Type B pancreatic cell (in vitro differentiated cells): ENCODE measurements at regions not wholly inside any gene's neighbourhood (a gene's known extent, or its start where the extent isn't known, plus 50 kb on each side); places are given as distances from the start of the nearest gene placed in this dataset.
"Not testable (repeated sequence)": the region's sequence is repeated elsewhere in the genome, so short reads cannot be mapped to it uniquely, and the experiment has no call there.

Experiments used
- DNase-seq: peaks from one replicate; pipeline ENCODE4 v3.0.0; 2021; ENCODE audit warnings: mixed read lengths; ENCODE audit not compliant: unreplicated experiment; ENCODE audit errors: extremely low spot score
- H3K27ac Mint-ChIP-seq: 2 replicates; pipeline ENCODE4 v1.8.0; 2021; ENCODE audit warnings: mild to moderate bottlenecking, mixed read lengths
- H3K27me3 Mint-ChIP-seq: 2 replicates; pipeline ENCODE4 v1.8.0; 2021; ENCODE audit warnings: mixed read lengths
- H3K36me3 Mint-ChIP-seq: 2 replicates; pipeline ENCODE4 v1.8.0; 2021; ENCODE audit warnings: mixed read lengths
- H3K4me1 Mint-ChIP-seq: one replicate; pipeline ENCODE4 v1.8.0; 2021; ENCODE audit warnings: mixed read lengths; ENCODE audit not compliant: unreplicated experiment
- H3K4me3 Mint-ChIP-seq: 2 replicates; pipeline ENCODE4 v1.8.0; 2021; ENCODE audit warnings: mild to moderate bottlenecking, mixed read lengths
- H3K9me3 Mint-ChIP-seq: 2 replicates; pipeline ENCODE4 v1.8.0; 2021; ENCODE audit warnings: mixed read lengths
- CTCF ChIP-seq: fragments of 200-600 bp; sonication (generic); conservative IDR thresholded peaks from 2 replicates; pipeline ENCODE4 v1.5.0; 2021; ENCODE audit warnings: antibody characterized with exemption, mild to moderate bottlenecking

DNA sequence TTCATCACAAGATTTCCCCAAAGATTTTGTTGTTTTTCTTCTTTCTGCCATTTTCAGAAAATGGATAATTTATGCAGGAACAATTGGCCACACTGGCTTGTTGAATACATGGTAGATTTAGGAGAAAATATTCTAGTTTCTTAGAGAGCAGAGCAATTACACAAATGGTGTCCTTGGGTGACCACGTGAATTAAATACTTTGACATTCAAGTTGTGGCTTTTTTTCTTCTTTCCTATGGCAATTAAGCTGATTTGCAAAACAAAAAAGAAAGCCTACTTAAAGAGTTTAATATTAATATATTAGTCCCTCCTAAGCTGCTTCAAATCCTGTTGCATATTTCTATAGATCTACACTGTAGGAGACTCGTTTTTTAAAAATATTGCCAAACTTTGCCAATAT lies 133.0 kb upstream of the HTR2C start:
- no peaks in the 10 kb centered on the region for H3K9me3 Mint-ChIP-seq
- no peak overlapping the region for H3K4me3 Mint-ChIP-seq
- H3K4me1 Mint-ChIP-seq, result no peaks in the 10 kb centered on the region
- H3K27ac Mint-ChIP-seq, result no peak overlapping the region
- TF ChIP-seq CTCF, result no peak
- no peak for DNase-seq
- no peaks in the 10 kb centered on the region for H3K27me3 Mint-ChIP-seq
- no peaks in the 10 kb centered on the region for H3K36me3 Mint-ChIP-seq

- no peak for TF ChIP-seq CTCF
- DNase-seq, result no peak
- Mint-ChIP-seq H3K36me3 (no peaks in the 10 kb centered on the region), H3K4me3 (no peak overlapping the region), H3K27ac (no peak overlapping the region), H3K27me3 (no peaks in the 10 kb centered on the region), H3K4me1 (no peaks in the 10 kb centered on the region), H3K9me3 (no peaks in the 10 kb centered on the region)
These were observed 132.5 kb upstream of the HTR2C start for GRCh38 chrX:114451397-114451796.

GRCh38 chrX:114462266-114462665 lies 121.6 kb upstream of the HTR2C start:
- Mint-ChIP-seq H3K27me3 (peaks cover 29% of the 10 kb centered on the region), H3K36me3 (no peaks in the 10 kb centered on the region), H3K4me3 (no peak overlapping the region), H3K27ac (no peak overlapping the region), H3K4me1 (no peaks in the 10 kb centered on the region), H3K9me3 (no peaks in the 10 kb centered on the region)
- TF ChIP-seq CTCF, result no peak
- no peak for DNase-seq

GRCh38 chrX:114465689-114466088 lies 118.2 kb upstream of the HTR2C start:
- no peak overlapping the region for H3K4me3 Mint-ChIP-seq
- no peaks in the 10 kb centered on the region for H3K4me1 Mint-ChIP-seq
- H3K9me3 Mint-ChIP-seq, result no peaks in the 10 kb centered on the region
- peaks cover 57% of the 10 kb centered on the region for H3K27me3 Mint-ChIP-seq
- H3K36me3 Mint-ChIP-seq, result no peaks in the 10 kb centered on the region
- TF ChIP-seq CTCF, result no peak
- no peak overlapping the region for H3K27ac Mint-ChIP-seq
- no peak for DNase-seq

GRCh38 chrX:114472008-114472407 lies 111.9 kb upstream of the HTR2C start:
- DNase-seq, H3K4me1 Mint-ChIP-seq, H3K9me3 Mint-ChIP-seq, H3K36me3 Mint-ChIP-seq, H3K4me3 Mint-ChIP-seq, H3K27ac Mint-ChIP-seq: not testable (repeated sequence)
- peaks cover 49% of the 10 kb centered on the region for H3K27me3 Mint-ChIP-seq

DNA sequence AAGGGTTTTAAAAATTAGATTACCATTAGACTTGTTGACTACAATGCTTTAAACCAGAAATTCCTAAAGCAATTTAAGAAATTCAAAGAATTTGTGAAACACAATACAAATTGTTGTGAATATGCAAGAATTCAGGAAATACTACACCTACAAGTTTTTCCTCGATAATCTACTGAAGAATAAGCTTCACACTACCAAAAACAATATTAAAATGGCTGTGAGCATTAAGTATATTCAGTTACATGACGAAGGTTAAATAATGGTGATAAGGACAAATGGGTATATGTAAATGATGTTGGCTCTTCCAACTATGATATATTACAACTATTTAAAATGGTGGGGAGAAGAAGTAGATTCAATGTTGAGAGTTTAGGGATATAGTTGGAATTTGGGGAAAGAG lies 111.1 kb upstream of the HTR2C start:
- Mint-ChIP-seq H3K36me3 (no peaks in the 10 kb centered on the region), H3K27ac (no peak overlapping the region), H3K4me1 (no peaks in the 10 kb centered on the region), H3K27me3 (peaks cover 41% of the 10 kb centered on the region), H3K9me3 (no peaks in the 10 kb centered on the region), H3K4me3 (no peak overlapping the region)
- TF ChIP-seq CTCF, result no peak
- no peak for DNase-seq
